22Rv1 (cell line): ENCODE measurements at regions not wholly inside any gene's neighbourhood (a gene's known extent, or its start where the extent isn't known, plus 50 kb on each side); places are given as distances from the start of the nearest gene placed in this dataset.

Experiments
- H3K27ac ChIP-seq: fragments of 450-650 bp; 2 replicates; pipeline ENCODE4 v1.5.1; 2017
- ZFX ChIP-seq: fragments of 450-650 bp; IDR thresholded peaks from 2 replicates; pipeline ENCODE4 v1.6.1; 2017; ENCODE audit warnings: antibody characterized with exemption, borderline replicate concordance
- TF ChIP-seq, protein P1 (sequence below): fragments of 450-650 bp; IDR thresholded peaks from 2 replicates; pipeline ENCODE4 v1.5.1; 2017; ENCODE audit warnings: mild to moderate bottlenecking

DNA sequence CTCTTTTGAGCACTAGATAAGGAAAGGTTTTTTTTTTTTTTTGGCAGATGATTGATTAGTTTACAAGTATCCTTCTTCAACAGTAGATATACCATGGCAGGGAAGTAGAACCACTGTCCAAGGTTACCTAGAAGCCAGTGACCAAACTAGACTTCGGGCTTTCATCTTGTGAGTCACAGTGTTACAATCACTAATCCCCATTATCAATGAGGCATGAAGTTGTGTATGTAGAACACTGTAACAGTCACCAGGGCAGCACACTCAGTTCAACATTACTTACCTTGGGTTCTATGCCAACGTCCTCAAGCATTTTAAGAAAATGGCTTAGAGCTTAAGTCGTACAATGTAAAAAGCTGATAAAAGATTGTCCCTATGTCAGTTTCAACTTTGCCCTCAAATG, 430.9 kb downstream of the ETS1 start:
- H3K27ac ChIP-seq = no peak overlapping the region
- no peak for TF ChIP-seq ZFX
- TF ChIP-seq, protein P1, sequence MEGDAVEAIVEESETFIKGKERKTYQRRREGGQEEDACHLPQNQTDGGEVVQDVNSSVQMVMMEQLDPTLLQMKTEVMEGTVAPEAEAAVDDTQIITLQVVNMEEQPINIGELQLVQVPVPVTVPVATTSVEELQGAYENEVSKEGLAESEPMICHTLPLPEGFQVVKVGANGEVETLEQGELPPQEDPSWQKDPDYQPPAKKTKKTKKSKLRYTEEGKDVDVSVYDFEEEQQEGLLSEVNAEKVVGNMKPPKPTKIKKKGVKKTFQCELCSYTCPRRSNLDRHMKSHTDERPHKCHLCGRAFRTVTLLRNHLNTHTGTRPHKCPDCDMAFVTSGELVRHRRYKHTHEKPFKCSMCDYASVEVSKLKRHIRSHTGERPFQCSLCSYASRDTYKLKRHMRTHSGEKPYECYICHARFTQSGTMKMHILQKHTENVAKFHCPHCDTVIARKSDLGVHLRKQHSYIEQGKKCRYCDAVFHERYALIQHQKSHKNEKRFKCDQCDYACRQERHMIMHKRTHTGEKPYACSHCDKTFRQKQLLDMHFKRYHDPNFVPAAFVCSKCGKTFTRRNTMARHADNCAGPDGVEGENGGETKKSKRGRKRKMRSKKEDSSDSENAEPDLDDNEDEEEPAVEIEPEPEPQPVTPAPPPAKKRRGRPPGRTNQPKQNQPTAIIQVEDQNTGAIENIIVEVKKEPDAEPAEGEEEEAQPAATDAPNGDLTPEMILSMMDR = no peak

DNA sequence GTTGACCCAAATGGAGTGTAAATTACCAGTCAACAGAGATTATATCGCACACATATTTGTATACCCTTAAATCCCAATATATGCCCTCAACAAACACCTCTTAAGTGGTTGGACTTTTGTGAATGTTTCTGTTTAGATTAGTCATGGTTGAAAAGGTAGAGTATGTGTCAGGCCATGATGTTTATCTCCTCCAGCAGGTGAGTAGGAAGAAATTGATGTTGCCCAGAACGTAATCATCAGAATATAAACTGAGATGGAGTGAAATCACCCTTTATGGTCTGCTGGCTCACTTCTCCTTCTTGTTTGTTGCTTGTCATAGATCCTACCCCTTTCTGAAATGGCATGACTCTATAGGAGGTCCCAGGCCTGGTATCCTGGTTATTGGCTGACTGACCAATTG, 431.8 kb downstream of the ETS1 start:
- TF ChIP-seq, protein P1 = no peak
- TF ChIP-seq ZFX = no peak
- no peak overlapping the region for H3K27ac ChIP-seq

DNA sequence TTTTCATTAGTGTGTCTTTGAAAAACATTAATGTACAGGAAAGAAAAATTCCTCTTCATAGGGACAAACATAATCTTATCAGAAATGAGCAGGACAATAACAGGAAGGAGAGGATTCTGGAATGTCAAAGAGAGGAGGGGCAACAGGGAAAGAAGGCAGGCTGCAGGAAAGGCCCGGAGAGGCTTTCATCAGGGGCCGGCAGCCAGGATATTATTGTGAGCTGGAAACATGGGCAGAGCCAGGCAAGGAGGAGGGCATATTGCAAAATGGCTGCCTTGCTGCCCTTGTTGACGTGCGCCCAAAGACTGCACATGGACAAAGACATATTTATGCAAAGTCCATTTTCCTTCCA, 433.7 kb downstream of the ETS1 start:
- no peak for TF ChIP-seq ZFX
- TF ChIP-seq, protein P1 = no peak
- H3K27ac ChIP-seq = no peak overlapping the region

DNA sequence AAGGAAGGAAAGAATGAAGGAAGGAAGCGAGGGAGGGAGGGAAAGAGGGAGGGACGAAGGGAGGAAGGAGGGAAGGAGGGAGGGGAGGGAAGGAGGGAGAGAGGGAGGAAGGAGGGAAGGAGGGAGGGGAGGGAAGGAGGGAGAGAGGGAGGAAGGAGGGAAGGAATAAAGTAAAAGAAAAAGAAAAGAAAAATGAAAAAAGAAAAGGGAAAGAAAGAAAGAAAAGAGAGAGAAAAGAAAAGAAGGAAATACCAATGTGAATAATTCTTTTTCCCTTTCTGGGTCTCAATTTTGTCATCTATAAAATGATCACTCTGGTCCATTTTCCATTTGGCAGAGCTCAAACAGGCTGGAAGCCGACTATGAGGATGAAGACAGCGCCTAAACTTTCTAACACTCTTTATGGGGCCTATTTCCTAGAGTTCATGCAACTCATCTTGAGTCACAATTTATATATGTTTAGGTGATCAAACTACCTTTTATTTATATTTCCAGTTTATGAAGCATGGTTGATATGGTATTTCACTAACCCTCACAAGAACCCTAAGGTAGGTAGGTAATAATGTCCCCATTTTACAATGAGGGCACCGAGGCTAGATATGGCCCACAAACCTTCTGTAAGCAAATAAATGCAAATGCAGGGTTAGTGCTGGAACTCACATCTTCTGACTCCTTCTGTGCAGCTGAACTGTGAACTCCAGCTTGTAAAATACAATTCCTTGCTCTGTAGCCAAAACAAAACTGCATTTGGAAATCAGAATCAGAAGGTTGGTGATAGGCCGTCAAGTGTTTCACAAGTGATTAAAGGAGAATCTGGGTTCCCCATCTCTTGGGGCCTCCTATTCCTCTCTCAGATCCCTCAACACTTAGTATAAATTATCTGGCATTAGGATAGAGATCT, 434.3 kb downstream of the ETS1 start:
- no peak overlapping the region for H3K27ac ChIP-seq
- TF ChIP-seq, protein P1 = no peak
- TF ChIP-seq ZFX = no peak

DNA sequence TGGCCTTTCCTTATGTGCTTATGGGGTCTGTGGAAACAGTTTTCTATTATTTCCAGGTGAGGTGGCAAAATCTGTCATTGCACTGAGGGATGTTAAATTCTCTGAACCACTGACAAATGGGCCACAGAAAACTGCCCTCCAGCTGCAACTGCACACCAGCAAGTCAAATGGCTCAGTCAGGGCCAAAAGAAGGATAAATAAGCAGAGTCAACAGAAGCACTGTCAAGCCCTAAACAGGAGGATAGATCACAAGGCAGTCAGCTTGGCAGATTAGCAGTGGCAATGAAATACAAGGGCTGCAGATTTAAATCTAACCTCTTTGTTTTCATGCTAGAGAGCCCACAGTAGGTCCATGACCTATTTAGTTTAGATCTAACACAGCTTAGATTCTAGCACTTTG, 435.6 kb downstream of the ETS1 start:
- TF ChIP-seq, protein P1 = no peak
- no peak for TF ChIP-seq ZFX
- H3K27ac ChIP-seq = no peak overlapping the region

DNA sequence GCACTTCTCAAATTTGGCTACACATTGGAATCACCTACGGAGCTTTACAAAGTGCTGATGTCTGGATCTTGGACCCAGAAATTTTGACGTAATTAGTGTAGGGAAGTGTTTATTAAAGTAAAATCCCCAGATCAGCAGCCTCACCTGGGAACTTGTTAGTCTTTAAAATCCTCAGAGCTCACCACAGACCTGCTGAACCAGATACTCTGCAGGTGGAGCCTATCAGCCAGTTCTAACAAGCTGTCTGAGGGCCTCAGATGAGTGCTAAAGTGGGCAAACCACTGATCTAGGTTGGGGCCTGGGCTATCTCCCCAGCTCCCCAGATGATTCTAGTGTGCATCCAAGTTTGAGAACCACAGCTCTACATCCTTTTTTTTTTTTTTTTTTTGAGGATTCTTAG, 436.0 kb downstream of the ETS1 start:
- TF ChIP-seq, protein P1 = no peak
- no peak overlapping the region for H3K27ac ChIP-seq

DNA sequence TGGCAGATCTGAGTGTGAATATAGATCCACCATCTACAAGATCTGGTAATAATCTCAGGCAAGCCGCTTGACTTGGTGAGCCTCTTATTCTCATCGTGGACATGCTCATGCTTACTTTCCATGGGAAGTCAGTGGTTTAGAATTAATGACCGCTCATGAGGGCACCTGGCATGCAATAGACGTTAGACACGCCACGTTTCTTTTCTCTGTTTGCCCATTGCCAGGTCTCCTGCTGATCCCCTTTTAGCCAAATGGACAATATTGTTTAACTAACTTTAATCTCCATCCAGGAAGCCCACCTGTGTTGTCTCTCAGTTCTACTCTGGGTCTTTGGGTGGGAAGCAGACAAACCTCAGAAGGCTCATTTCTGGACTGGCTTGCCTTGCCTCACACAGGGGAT, 439.1 kb downstream of the ETS1 start:
- no peak overlapping the region for H3K27ac ChIP-seq
- TF ChIP-seq ZFX = no peak
- TF ChIP-seq, protein P1 = no peak
